ENCODE measurements at regions not wholly inside any gene's neighbourhood (a gene's known extent, or its start where the extent isn't known, plus 50 kb on each side); places are given as distances from the start of the nearest gene placed in this dataset.

DNA sequence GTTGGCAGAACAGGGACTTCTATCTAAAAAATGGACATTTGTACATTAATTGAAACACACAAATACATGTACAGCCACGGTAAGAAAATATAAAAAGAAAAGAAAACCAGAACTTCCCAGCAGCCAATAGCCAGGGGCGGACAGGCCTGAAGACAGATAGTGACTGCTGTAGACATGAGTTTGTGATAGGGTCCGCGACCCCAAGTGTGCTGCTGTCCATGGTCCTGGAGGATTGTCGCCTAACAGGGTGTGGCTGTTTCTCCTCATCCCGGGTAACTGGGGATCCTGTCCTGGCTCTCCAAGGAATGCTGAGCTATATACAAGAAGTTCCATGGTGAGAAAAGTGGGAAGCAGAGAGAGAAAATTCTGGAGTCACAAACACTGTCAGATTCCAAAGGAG is 266.5 kb upstream of the SALL3 start:
- TF ChIP-seq, protein P1, sequence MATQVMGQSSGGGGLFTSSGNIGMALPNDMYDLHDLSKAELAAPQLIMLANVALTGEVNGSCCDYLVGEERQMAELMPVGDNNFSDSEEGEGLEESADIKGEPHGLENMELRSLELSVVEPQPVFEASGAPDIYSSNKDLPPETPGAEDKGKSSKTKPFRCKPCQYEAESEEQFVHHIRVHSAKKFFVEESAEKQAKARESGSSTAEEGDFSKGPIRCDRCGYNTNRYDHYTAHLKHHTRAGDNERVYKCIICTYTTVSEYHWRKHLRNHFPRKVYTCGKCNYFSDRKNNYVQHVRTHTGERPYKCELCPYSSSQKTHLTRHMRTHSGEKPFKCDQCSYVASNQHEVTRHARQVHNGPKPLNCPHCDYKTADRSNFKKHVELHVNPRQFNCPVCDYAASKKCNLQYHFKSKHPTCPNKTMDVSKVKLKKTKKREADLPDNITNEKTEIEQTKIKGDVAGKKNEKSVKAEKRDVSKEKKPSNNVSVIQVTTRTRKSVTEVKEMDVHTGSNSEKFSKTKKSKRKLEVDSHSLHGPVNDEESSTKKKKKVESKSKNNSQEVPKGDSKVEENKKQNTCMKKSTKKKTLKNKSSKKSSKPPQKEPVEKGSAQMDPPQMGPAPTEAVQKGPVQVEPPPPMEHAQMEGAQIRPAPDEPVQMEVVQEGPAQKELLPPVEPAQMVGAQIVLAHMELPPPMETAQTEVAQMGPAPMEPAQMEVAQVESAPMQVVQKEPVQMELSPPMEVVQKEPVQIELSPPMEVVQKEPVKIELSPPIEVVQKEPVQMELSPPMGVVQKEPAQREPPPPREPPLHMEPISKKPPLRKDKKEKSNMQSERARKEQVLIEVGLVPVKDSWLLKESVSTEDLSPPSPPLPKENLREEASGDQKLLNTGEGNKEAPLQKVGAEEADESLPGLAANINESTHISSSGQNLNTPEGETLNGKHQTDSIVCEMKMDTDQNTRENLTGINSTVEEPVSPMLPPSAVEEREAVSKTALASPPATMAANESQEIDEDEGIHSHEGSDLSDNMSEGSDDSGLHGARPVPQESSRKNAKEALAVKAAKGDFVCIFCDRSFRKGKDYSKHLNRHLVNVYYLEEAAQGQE (IDR thresholded peaks at IDR 0.05; ENCODE audit: insufficient read depth in 1 of 2, low read depth in 2 of 2, low read length in 2 of 2): peak; percentile 83 to 93
- TF ChIP-seq POLR2AphosphoS5 (IDR thresholded peaks at IDR 0.05; ENCODE audit: low read depth, low read length): no peak

DNA sequence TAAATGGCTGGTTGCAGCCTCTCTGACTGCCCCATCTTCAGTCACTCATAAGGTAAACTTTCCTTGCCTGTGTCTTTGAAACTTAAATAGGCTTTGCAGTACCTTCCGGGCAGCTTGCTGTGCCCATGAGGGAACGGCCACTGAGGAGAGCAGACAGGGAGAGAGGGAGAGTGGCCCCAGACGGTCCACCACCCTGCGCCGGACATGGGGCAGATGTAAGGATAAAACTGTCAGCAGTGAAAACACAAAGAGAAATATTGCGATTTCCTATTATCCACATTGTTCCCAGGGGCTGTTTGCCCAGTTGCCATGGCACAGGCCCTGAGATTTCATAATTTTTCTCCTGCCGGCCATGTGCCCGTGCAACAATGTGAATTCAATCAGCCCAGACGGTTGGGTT is 265.9 kb upstream of the SALL3 start:
- no peak for TF ChIP-seq SIN3A (IDR thresholded peaks at IDR 0.05; ENCODE audit: borderline replicate concordance, insufficient read depth, low read length)
- TF ChIP-seq, protein P1 (IDR thresholded peaks at IDR 0.05; ENCODE audit: insufficient read depth in 1 of 2, low read depth in 2 of 2, low read length in 2 of 2): no peak
- TF ChIP-seq POLR2AphosphoS5 (IDR thresholded peaks at IDR 0.05; ENCODE audit: low read depth, low read length): no peak
- no peak for TF ChIP-seq TAF1 (IDR thresholded peaks at IDR 0.05; ENCODE audit: borderline replicate concordance, insufficient read depth, low read length)
- no peak for TF ChIP-seq FOXP2 (optimal IDR thresholded peaks at IDR 0.05; ENCODE audit: borderline replicate concordance, extremely low read depth, extremely low read length, insufficient read depth)

DNA sequence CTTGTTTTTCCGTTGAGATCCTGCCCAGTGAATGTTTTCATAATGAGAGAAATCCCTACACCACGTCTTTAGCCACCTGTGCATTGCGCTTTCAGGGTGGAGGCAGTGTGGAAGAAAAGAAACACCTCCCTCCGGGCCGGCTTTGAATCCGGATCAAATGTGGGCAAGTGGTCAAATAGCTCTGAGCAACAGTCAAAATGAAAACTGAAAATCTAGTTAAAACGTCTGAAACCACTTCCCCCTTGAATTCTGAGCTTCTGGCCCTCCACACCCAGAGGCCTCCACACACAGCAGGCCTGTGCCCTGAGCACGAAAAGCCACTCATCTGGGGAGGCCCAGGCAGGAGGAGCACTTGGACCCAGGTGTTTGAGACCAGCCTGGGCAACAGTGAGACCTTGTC is 263.6 kb upstream of the SALL3 start:
- TF ChIP-seq POLR2AphosphoS5 (IDR thresholded peaks at IDR 0.05; ENCODE audit: low read depth, low read length): no peak
- TF ChIP-seq SIN3A (IDR thresholded peaks at IDR 0.05; ENCODE audit: borderline replicate concordance, insufficient read depth, low read length): no peak
- no peak for TF ChIP-seq TAF1 (IDR thresholded peaks at IDR 0.05; ENCODE audit: borderline replicate concordance, insufficient read depth, low read length)
- no peak for TF ChIP-seq FOXP2 (optimal IDR thresholded peaks at IDR 0.05; ENCODE audit: borderline replicate concordance, extremely low read depth, extremely low read length, insufficient read depth)
- TF ChIP-seq, protein P1 (IDR thresholded peaks at IDR 0.05; ENCODE audit: insufficient read depth in 1 of 2, low read depth in 2 of 2, low read length in 2 of 2): no peak

DNA sequence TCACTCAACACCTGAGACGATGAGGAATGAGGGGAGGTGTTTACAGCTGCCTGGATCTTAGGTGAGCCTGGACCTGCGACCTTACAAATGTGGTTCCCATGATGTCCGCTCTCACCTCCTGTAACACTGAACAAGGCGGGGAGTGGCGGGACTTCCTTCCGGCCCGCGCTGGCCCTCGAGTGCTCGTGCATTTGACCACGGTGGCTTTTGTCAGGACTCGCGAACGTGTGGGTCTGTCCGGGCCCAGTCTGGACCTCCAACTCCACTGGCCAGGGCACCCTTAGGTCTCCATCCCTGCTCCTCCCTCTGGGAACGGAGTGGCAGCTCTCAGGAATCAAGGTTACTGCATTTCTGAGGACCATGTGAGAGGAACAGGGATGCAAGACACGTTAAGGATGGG is 263.0 kb upstream of the SALL3 start:
- TF ChIP-seq FOXP2 (optimal IDR thresholded peaks at IDR 0.05; ENCODE audit: borderline replicate concordance, extremely low read depth, extremely low read length, insufficient read depth): no peak
- no peak for TF ChIP-seq SIN3A (IDR thresholded peaks at IDR 0.05; ENCODE audit: borderline replicate concordance, insufficient read depth, low read length)
- no peak for TF ChIP-seq POLR2AphosphoS5 (IDR thresholded peaks at IDR 0.05; ENCODE audit: low read depth, low read length)
- no peak for TF ChIP-seq TAF1 (IDR thresholded peaks at IDR 0.05; ENCODE audit: borderline replicate concordance, insufficient read depth, low read length)
- TF ChIP-seq, protein P1 (IDR thresholded peaks at IDR 0.05; ENCODE audit: insufficient read depth in 1 of 2, low read depth in 2 of 2, low read length in 2 of 2): no peak

DNA sequence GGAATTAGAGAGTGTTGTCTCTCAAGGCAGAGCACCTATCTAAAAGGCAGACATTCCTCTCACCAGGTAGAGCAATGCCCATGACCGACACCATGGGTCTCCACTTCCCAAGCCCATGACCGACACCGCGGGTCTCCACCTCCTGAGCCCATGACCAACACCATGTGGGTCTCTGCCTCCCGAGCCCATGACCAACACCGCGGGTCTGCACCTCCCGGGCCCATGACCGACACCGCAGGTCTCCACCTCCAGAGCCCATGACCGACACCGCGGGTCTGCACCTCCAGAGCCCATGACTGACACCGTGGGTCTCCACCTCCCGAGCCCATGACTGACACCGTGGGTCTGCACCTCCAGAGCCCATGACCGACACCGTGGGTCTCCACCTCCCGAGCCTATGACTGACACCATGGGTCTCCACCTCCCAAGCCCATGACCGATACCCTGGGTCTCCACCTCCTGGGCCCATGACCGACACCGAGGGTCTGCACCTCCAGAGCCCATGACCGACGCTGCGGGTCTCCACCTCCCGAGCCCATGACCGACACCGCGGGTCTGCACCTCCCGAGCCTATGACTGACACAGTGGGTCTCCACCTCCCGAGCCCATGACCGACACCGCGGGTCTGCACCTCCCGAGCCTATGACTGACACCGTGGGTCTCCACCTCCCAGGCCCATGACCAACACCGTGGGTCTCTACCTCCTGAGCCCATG is 262.4 kb upstream of the SALL3 start:
- no peak for TF ChIP-seq FOXP2 (optimal IDR thresholded peaks at IDR 0.05; ENCODE audit: borderline replicate concordance, extremely low read depth, extremely low read length, insufficient read depth)
- TF ChIP-seq, protein P1 (IDR thresholded peaks at IDR 0.05; ENCODE audit: insufficient read depth in 1 of 2, low read depth in 2 of 2, low read length in 2 of 2): no peak
- TF ChIP-seq TAF1 (IDR thresholded peaks at IDR 0.05; ENCODE audit: borderline replicate concordance, insufficient read depth, low read length): no peak
- no peak for TF ChIP-seq POLR2AphosphoS5 (IDR thresholded peaks at IDR 0.05; ENCODE audit: low read depth, low read length)
